ENCODE measurements at regions not wholly inside any gene's neighbourhood (a gene's known extent, or its start where the extent isn't known, plus 50 kb on each side); places are given as distances from the start of the nearest gene placed in this dataset.

GRCh38 chr12:9367828-9368227 is 159.6 kb upstream of the PZP start:
- TF ChIP-seq POLR2A (IDR thresholded peaks at IDR 0.05) = no peak
- no peak for TF ChIP-seq CTCF (IDR thresholded peaks at IDR 0.05)
- TF ChIP-seq POLR2AphosphoS5 (IDR thresholded peaks at IDR 0.05) = no peak
- TF ChIP-seq EP300 (IDR thresholded peaks at IDR 0.05) = no peak
